RPMI8226 (cell line): ENCODE measurements at regions not wholly inside any gene's neighbourhood (a gene's known extent, or its start where the extent isn't known, plus 50 kb on each side); places are given as distances from the start of the nearest gene placed in this dataset.

Experiments
- DNase-seq: peaks from one replicate; pipeline ENCODE4 v3.0.0-alpha.2; 2015

DNA sequence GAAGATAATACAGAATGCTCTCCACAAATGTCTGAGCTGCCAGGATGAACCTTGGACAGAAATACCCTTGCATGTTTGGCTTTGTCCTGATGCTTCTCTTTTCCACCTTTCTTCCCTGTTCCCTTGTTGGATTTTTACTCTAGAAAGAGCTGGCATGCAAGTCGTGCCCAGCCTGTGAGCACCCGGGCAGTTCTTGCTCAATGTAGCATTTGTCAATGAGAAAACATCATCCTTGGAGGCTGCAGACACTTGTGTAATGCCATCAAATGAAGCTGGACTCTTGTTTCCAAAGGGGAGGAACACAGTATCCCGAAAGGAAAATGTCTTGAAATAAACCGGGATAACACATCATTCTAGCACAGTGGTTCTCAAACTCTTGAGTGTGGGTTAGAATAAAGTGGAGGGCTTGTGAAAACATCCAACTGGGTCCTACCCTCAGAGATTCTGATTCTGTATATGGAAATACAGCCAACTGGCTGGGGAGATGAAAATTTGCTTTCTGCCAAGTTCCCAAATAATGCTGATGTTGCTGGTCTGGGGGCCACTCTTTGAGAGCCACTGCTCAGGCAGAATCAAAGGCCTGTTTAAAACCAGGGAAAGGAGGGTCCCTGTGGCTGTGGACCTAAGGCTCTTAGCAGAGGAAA, 237.2 kb downstream of the SPATA18 start:
- no peak for DNase-seq

DNA sequence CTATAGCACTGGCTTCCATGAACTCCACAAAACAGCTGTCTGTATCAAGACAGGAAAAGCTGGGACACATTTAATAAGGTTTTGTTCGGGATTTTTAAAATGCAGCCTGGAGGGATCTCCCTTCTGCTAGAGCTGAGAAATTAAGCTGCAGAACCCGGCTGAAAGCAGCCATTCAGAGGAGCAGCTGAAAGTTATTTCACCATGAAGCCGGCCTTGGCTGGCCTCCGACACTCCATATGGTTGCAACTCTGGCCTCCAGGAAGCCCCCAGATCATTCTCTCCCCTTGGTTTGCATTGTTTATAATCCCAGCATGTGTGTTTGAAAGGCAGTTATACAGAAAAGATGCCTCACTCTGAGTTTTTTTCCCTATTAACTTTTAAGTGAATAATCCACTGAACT, 239.4 kb downstream of the SPATA18 start:
- no peak for DNase-seq

GRCh38 chr4:52292245-52292644, 241.1 kb downstream of the SPATA18 start:
- no peak for DNase-seq

DNA sequence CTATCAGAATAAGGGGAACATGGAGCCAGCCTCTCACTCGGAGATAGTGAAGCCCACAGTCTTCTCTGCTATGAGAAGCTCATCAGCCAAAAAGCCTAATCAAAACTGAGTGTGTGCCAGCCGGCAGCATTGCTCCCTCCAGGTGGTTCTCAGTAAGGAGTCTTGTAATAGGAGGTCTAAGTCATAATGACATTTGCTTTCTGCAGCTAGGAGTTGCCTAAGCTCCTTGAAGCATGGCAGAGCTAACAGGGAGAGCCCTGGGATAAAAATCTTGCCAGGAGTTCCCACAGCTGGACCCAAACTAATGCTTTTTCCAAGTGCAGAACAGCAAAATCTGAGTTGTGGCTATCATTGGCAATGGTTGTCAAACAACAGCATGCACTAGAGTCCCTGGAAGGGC, 245.2 kb downstream of the SPATA18 start:
- no peak for DNase-seq

DNA sequence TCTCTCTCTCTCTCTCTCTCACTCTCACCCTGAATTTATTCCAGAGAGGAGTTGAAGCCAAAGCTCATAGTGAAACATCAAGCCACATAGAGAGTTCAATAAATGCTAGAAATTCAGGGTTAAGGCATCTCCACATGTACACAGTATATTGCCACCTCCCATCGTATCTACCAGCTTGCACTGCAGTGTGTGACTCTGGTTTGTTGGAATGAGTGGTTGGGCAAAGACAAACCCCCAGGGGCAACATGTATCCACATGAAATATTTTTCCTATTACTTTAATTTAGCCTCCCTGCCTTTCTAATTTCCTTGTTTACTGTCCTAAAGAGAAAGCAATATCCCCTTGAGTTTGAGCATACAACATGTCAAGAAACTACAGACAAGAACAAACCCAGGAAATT, 247.3 kb downstream of the SPATA18 start:
- DNase-seq = no peak

DNA sequence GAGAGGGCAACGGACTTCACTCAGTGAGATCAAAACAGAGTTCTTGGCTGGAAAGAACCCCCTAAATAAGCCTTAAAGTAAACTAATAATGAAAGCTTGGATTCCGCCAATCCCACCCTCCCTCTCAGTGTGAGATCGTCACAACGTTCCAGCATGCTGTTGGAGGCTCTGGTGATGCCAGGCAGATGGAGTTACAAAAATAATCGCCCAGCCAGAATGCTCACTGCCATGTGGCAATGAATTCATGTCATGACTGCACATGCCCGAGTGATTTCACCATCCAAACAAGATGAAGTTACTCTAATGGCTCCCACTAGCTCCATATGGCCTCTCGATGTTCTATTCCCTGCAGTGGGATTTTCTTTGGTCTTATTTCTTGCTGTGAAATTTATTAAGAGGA, 248.0 kb downstream of the SPATA18 start:
- DNase-seq = no peak

DNA sequence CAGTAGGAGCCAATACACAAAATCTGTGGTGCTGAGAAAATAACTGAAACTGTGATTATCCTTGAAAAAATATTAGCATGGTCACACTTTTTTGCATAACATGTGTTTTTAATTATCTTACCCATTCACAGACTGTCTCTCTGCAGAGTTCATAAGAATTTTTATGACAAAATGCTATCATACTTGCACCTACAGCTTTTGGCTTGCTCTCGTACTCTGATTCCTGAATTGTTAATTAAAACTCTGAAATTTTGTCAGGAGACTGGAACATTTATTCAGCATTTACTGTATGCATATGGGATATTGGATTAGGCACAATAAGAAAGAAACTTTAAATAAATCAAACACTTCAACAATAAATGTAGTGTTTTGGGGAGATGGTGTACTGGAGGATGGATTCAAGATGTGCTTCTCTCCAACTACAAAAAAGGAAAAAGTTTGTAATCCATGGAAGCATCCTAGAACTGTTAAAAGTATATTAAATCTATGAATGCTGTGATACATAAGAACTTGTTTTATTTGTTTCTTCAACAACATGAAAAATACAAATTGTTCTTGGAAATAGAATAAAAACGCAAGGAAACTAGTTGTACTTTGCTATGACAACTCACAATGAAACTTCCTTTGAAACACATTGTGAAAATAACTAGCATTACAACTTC, 260.5 kb downstream of the SPATA18 start:
- DNase-seq = no peak

DNA sequence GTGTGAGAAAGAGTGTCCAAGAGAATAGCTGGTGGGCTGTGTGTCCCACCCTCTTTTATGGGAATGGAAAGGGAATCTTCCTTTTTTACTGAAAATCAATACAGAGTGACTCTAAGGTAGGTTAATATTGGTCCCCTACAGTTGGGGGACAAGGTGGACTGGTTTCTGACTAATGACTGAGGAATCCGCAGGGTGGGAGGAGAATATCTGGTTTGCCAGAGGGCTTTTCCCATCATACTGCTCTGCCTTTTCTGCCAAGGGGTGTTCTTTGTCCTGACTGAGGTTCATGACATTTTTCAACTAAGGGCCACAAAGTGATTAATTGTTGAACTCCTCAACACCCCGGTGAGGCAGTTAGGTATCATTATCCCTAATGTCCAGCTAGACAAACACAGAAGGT, 261.6 kb downstream of the SPATA18 start:
- no peak for DNase-seq

DNA sequence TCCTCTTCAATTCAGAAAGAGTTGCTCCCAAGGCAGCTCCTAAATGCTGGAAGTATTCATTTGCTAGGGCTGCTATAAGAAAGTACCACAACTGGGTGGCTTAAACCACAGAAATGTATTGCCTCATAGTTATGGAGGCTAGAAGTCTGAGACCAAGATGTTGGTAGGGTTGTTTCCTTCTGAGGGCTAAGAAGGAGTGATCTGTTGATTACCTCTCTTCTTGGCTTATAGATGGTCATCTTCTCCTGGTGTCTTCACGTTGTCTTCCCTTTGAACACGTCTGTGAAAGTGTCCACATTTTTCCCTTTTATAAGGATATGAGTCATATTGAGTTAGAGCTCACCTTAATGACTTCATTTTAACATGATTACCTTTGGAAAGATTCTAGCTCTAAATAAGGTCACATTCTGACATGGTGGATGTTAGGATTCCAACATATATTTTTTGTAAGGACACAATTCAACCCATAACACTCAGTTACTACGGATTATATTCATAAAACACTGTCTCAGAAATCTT, 266.3 kb downstream of the SPATA18 start:
- no peak for DNase-seq

DNA sequence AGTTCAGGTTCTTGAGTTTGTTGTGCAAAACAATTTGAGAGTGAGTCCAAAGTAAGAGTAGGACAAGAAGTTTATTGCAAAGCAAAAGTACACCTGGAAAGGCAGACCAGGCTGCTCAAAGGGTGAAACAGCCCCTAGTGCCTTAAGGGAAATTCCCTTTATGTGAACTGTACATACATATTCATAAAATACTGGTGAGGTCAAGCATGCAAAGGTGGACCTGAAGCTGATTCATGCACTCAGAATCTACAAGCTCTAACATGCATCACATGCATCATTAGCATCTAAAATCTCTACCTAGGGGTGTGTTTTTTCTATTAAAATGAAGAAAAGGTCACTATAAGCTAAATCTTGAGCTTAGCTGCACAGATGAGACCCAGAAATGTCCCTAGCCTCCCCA, 266.9 kb downstream of the SPATA18 start:
- no peak for DNase-seq

DNA sequence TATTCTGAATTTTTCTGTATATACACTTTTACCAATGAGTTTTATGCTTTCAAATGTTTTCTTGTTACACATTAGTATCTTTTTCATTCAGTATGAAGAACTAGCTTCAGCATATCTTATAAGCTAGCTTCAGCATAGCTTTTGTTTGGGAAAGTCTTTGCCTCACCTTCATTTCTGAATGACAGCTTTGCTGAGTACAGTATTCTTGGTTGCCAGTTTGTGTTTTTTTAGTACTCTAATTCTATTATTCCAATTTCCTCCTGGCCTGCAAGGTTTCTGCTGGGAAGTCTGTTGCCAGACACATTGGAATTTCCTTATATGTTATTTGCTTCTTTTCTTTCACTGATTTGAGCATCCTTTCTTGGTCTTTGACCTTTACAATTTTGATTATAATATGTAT, 278.8 kb downstream of the SPATA18 start:
- no peak for DNase-seq

DNA sequence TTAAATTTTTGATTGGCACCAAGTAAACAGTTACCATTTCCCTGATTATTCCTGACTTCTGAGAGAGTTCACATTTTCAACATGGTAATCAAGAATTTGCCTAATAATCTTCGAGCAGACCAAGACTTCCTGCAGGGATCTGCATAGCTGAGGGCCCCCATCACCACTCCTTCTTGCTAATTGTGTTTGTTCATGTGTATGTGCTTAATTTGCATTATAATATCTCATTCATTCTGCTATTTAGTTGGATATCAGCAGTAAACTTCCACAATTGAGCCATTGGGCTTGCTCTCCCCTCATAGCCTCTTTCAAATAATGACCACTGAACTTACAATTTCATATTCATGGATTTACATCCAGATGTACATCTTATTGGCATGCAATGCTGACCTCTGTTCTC, 292.5 kb downstream of the SPATA18 start:
- no peak for DNase-seq

DNA sequence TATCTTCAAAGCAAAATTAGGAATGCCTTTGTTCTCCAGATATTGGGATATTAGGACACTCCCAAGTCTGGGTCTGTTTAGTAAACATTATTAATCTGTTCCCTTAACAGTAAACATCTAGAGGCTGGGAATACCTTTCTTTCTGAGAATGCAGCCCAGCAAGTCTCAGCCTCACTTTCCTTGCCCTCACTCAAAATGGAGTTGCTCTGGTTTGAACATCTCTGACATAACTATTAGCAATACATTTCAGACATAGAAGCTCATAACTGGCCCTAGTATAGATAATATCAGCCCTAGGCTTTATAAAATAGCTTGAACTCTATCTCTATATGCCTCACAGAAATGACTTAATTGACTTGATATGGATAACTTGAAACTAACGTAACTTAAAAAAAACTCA, 299.8 kb downstream of the SPATA18 start:
- no peak for DNase-seq

GRCh38 chr4:52358366-52358765, 300.7 kb downstream of the USP46 start:
- no peak for DNase-seq

DNA sequence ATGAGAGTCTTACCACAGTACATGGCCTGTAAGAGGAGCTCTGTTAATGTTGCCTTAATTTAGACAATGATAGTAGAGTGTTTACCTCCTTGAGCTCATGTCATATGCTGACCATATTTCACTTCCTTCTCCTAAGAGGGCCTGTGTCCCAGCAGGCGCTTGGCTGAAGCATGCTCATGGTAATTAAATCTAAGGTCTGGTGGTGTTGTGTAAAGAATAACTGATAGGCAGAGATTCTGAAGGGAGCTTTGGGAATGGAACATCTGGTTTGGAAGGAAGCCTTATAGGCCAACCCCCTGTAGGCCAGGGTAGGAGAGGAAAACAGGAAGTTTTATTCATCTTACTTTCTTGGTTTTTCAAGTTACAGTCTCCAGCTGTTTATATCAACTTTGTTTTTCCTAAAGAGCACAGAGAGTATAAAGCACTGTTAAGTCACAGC, 300.2 kb downstream of the USP46 start:
- no peak for DNase-seq

DNA sequence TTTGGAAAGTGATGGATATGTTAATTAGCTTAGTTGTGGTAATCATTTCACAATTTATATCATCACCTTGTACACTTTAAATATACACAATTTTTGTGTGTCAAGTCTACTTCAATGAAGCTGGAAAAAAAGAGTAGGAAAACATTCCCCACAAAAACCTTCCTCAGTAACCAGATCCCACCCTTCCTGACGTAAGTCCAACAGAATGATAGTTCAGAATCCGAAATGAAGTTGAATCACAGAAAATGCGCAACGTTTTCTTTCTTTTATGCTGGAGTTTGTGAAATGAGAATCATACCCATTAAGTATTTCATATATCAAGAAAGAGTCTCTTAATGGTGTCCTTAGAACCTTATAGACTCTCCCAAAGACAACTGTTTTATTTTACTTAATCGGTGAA, 292.9 kb downstream of the USP46 start:
- DNase-seq = no peak

DNA sequence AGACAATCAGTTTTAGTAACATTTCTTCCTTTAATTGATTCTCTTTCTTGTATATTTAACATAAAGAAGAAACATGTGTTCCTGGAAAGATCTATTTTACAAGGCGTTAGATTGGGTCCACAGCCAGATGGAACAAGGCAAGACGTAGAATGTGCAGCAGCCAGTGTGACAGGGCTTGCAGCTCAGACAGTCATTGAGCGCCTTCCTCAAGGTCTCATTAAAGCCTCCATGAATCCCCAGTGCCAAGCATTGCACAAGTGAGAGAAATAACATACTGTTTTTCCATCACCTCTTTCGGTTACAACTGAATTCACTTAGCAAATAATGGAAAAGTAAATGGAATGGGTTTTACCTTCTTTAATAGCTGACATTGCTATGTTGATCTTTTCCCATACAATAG, 292.5 kb downstream of the USP46 start:
- no peak for DNase-seq

DNA sequence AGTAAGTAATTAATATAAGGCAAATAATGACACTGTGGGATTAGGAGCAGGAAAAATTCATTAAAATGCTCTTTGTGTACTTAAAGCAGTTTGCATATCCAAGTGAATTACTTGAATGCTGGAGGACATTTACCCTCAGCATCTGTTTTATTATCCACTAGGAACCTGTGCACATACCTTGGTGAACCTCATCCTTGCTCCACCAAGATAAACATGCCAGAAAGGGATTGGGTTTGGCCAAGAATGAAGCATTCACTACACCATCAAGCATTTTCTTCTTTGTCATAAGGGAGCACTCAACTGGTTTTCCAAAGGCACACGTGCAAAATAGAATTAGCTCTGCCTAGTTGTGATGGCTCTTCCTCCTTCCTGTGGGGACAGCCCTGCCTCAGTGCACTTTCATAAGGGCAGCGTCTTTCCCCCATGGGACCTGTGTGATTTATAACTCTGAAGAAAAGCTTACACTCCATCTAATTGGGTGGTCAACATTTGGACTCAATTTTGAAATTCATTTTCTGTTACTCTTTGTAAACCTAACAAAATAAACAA, 291.7 kb downstream of the USP46 start:
- DNase-seq = no peak

- DNase-seq = no peak
Measured at GRCh38 chr4:52368895-52369294, 290.2 kb downstream of the USP46 start.

GRCh38 chr4:52369649-52370048, 289.5 kb downstream of the USP46 start:
- no peak for DNase-seq

GRCh38 chr4:52370576-52370975, 288.5 kb downstream of the USP46 start:
- DNase-seq = no peak

GRCh38 chr4:52371841-52372240, 287.3 kb downstream of the USP46 start:
- DNase-seq = no peak

DNA sequence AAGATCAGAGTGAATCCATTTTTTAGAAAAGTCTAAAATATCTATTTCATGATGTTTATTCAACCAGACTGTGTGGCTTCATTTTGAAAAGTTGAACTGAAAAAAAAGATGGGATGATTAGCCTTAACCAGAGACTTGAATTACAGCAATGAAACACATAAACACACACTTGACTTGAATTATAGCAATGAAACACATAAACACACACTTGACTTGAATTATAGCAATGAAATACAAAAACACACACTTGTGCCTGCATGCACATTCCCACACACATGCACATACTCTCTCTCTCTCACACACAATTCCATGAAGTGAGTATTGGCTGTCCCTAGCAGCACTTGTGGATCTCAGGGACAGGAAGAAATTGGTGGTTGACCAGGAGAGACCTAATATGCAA, 286.8 kb downstream of the USP46 start:
- no peak for DNase-seq

GRCh38 chr4:52372747-52373146, 286.4 kb downstream of the USP46 start:
- DNase-seq = no peak

DNA sequence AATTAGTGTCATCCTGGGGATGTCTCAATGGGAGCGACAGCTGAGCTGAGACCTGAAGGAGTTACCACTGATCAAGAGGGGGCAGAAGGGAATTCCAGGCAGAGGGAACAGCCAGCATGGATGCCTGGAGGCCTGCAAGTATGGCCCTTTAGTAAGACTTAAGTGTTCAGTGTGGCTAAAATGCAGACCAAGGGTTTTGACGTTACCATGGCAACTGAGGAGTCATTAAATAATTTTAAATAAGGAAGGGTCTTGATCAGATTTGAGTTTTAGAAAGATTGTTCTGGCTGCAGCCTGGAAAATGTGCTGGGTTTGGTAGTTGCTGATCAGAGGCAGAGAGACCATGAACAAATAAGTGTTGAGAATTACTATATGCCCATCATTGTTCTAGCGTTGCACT, 285.5 kb downstream of the USP46 start:
- no peak for DNase-seq
